Kidney (tissue), 13 donors: ENCODE measurements at regions not wholly inside any gene's neighbourhood (a gene's known extent, or its start where the extent isn't known, plus 50 kb on each side); places are given as distances from the start of the nearest gene placed in this dataset.

Source experiments
- DNase-seq, 5 donors: peaks; one replicate each; pipeline ENCODE4 v3.0.0-alpha.2; 2013 to 2020
- FAIRE-seq: peaks from 2 replicates; lab custom pipeline; 2012; peaks lifted over from hg19 to GRCh38; lab: Jason Lieb, UNC
- H3K27ac ChIP-seq, 2 donors: one replicate each; pipeline ENCODE4 v1.7.0; 2013; ENCODE audit warnings: low read depth in 2 of 2, low read length in 2 of 2, inconsistent platforms in 1 of 2
- H3K27me3 ChIP-seq: one replicate; pipeline ENCODE4 v1.7.1; 2013; ENCODE audit warnings: low read length, inconsistent platforms; ENCODE audit not compliant: control insufficient read depth, insufficient read depth
- H3K36me3 ChIP-seq, 3 donors: one replicate each; pipeline versions ENCODE4 v1.7.0 to v1.7.1; 2013; ENCODE audit warnings: low read length in 3 of 3, control low read depth in 1 of 3, inconsistent platforms in 1 of 3; ENCODE audit not compliant: insufficient read depth in 3 of 3, control insufficient read depth in 2 of 3
- H3K4me1 ChIP-seq, 3 donors: one replicate each; pipeline versions ENCODE4 v1.7.0 to v1.7.1; 2013; ENCODE audit warnings: low read length in 3 of 3, inconsistent platforms in 1 of 3, low read depth in 1 of 3; ENCODE audit not compliant: control insufficient read depth in 2 of 3, insufficient read depth in 2 of 3
- H3K4me3 ChIP-seq, 3 donors: one replicate each; pipeline versions ENCODE4 v1.7.0 to v1.8.1; 2013; ENCODE audit warnings: low read length in 3 of 3, control low read depth in 1 of 3, inconsistent platforms in 1 of 3
- H3K9ac ChIP-seq, 3 donors: one replicate each; pipeline versions ENCODE4 v1.7.0 to v1.7.1; 2013; ENCODE audit warnings: low read length in 3 of 3, control low read depth in 1 of 3, inconsistent platforms in 1 of 3
- H3K9me3 ChIP-seq, 3 donors: one replicate each; pipeline versions ENCODE4 v1.7.0 to v1.7.1; 2013; ENCODE audit warnings: low read length in 3 of 3, control low read depth in 1 of 3, inconsistent platforms in 1 of 3; ENCODE audit not compliant: control insufficient read depth in 2 of 3, insufficient read depth in 1 of 3
- CTCF ChIP-seq: IDR thresholded peaks from 3 replicates; pipeline ENCODE4 v1.5.1; 2012; ENCODE audit warnings: mild to moderate bottlenecking, moderate library complexity, borderline replicate concordance; ENCODE audit not compliant: insufficient read depth; ENCODE audit errors: extremely low read depth
- intact Hi-C: fragments of 100-400 bp; cut with DNase I; formaldehyde crosslinking; loops from one replicate; pipeline ENCODE4 v1.11.1; 2022
- donor health status: control.
- donor health status: control.
- donor health status: control.
- donor health status: control.
- donor health status: control.
- donor health status: DM: yes; HTN: yes; CAD: no.
- donor health status: Normal renal cell carcinoma (clear cell type).

GRCh38 chr13:89169951-89170350 lies 1498.8 kb downstream of the SLITRK5 start:
- Histone ChIP-seq H3K4me1 (no peaks in the 10 kb centered on the region), H3K9ac (no peak overlapping the region), H3K27ac (no peak overlapping the region), H3K36me3 (no peaks in the 10 kb centered on the region), H3K4me3 (no peak overlapping the region), H3K9me3 (no peaks in the 10 kb centered on the region), H3K27me3 (no peaks in the 10 kb centered on the region)
- intact Hi-C loops: no loop called here
- no peak for TF ChIP-seq CTCF
- no peak for DNase-seq
- FAIRE-seq: no peak

- H3K4me1 ChIP-seq: no peaks in the 10 kb centered on the region
- no peak for FAIRE-seq
Measured at GRCh38 chr13:89181041-89181440, 1509.9 kb downstream of the SLITRK5 start.

GRCh38 chr13:89199138-89199537 lies 1528.0 kb downstream of the SLITRK5 start:
- FAIRE-seq (no peak), DNase-seq (no peak)
- H3K27me3 ChIP-seq: no peaks in the 10 kb centered on the region
- TF ChIP-seq CTCF: no peak
- H3K4me1 ChIP-seq: no peaks in the 10 kb centered on the region
- H3K4me3 ChIP-seq: no peak overlapping the region
- no peak overlapping the region for H3K9ac ChIP-seq
- H3K36me3 ChIP-seq: no peaks in the 10 kb centered on the region
- no peaks in the 10 kb centered on the region for H3K9me3 ChIP-seq
- intact Hi-C loops: no loop called here
- no peak overlapping the region for H3K27ac ChIP-seq

More at GRCh38 chr13:89181041-89181440, 1509.9 kb downstream of the SLITRK5 start:
- intact Hi-C loops: no loop called here
- no peak for TF ChIP-seq CTCF
- no peak overlapping the region for H3K27ac ChIP-seq
- H3K36me3 ChIP-seq: no peaks in the 10 kb centered on the region
- no peak overlapping the region for H3K4me3 ChIP-seq
- H3K9me3 ChIP-seq: peaks cover 0 to 6% (median 0%) of the 10 kb centered on the region in 3 donors
- no peaks in the 10 kb centered on the region for H3K27me3 ChIP-seq
- no peak for DNase-seq
- H3K9ac ChIP-seq: no peak overlapping the region

- Histone ChIP-seq H3K9ac (no peak overlapping the region), H3K27me3 (no peaks in the 10 kb centered on the region), H3K4me1 (no peaks in the 10 kb centered on the region), H3K27ac (no peak overlapping the region), H3K36me3 (no peaks in the 10 kb centered on the region), H3K4me3 (no peak overlapping the region), H3K9me3 (no peaks in the 10 kb centered on the region)
- FAIRE-seq: no peak
- intact Hi-C loops: no loop called here
- no peak for DNase-seq
- no peak for TF ChIP-seq CTCF
Measured at GRCh38 chr13:89204435-89204834, 1533.3 kb downstream of the SLITRK5 start.
